Neural crest cell (in vitro differentiated cells): ENCODE measurements at regions not wholly inside any gene's neighbourhood (a gene's known extent, or its start where the extent isn't known, plus 50 kb on each side); places are given as distances from the start of the nearest gene placed in this dataset.

Experiments
- DNase-seq: peaks from one replicate; pipeline ENCODE4 v3.0.0; 2021; ENCODE audit warnings: low read depth, mixed read lengths, low spot score
- H3K27ac Mint-ChIP-seq: one replicate; pipeline ENCODE4 v1.8.0; 2021; ENCODE audit warnings: mild to moderate bottlenecking, mixed read lengths; ENCODE audit not compliant: unreplicated experiment
- H3K27me3 Mint-ChIP-seq: 2 replicates; pipeline ENCODE4 v1.8.0; 2021; ENCODE audit warnings: low read depth, mild to moderate bottlenecking, mixed read lengths
- H3K36me3 Mint-ChIP-seq: 2 replicates; pipeline ENCODE4 v1.8.0; 2021; ENCODE audit warnings: low read depth, mild to moderate bottlenecking, mixed read lengths
- H3K4me1 Mint-ChIP-seq: 2 replicates; pipeline ENCODE4 v1.8.0; 2021; ENCODE audit warnings: mixed read lengths
- H3K4me3 Mint-ChIP-seq: one replicate; pipeline ENCODE4 v1.8.0; 2021; ENCODE audit warnings: mild to moderate bottlenecking, mixed read lengths
- H3K9me3 Mint-ChIP-seq: 2 replicates; pipeline ENCODE4 v1.8.0; 2021; ENCODE audit warnings: mixed read lengths
- TF ChIP-seq, protein P1 (sequence below): fragments of 200-600 bp; sonication (generic); conservative IDR thresholded peaks from 2 replicates; pipeline ENCODE4 v1.5.0; 2021; ENCODE audit warnings: antibody characterized with exemption, mild to moderate bottlenecking

DNA sequence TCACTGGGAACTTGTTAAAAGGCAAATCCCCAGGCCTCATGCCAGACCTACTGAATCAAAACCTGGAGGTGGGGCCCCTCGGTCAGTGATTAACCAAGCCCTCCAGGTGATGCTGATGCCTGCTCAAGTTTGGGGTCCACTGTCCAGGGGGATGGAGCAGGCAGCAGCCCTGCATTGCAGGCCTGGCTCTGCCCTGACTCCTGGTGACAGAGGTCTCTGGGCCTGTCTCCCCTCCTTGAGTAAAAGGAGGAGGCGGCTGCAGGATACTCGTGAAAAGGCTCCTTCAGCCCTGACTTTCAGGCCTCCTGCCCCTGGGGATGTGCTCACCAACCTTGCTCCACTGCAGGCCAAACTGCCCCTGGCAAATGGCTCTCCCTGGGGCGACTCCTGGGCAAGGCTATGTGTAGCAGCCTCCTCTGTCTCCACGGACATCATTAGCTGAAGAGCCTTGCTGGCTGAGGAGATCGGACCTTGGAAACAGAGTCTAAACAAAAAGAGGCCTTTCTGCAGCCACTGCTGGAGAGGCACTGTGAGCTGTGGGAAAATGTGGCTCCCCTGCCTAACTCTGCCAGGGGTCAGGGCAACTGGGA, 134.8 kb upstream of the ALDH1B1 start:
- H3K9me3 Mint-ChIP-seq = peaks cover 5% of the 10 kb centered on the region
- no peak for DNase-seq
- H3K36me3 Mint-ChIP-seq = no peaks in the 10 kb centered on the region
- H3K4me1 Mint-ChIP-seq = no peaks in the 10 kb centered on the region
- no peaks in the 10 kb centered on the region for H3K27me3 Mint-ChIP-seq
- TF ChIP-seq, protein P1, sequence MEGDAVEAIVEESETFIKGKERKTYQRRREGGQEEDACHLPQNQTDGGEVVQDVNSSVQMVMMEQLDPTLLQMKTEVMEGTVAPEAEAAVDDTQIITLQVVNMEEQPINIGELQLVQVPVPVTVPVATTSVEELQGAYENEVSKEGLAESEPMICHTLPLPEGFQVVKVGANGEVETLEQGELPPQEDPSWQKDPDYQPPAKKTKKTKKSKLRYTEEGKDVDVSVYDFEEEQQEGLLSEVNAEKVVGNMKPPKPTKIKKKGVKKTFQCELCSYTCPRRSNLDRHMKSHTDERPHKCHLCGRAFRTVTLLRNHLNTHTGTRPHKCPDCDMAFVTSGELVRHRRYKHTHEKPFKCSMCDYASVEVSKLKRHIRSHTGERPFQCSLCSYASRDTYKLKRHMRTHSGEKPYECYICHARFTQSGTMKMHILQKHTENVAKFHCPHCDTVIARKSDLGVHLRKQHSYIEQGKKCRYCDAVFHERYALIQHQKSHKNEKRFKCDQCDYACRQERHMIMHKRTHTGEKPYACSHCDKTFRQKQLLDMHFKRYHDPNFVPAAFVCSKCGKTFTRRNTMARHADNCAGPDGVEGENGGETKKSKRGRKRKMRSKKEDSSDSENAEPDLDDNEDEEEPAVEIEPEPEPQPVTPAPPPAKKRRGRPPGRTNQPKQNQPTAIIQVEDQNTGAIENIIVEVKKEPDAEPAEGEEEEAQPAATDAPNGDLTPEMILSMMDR = no peak
- no peak overlapping the region for H3K4me3 Mint-ChIP-seq
- H3K27ac Mint-ChIP-seq = no peak overlapping the region

DNA sequence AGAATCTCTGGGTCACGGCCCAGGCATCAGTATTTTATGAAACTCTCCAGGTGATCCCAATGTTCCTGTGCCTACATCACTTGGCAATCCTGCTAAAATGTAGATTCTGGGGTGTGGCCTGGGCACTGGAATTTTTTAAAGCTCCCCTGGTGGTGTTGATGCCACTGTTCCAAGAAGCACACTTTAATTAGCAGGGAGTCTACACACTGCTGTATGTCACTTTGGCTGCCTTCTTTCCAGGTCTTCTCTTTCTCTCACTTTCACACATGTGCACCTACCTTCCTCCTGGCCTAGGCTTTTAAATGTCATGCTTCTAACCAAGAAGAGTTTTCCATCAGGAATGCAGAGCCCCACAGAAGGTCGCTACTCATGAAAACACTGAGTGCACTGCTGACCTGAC, 136.0 kb upstream of the ALDH1B1 start:
- no peaks in the 10 kb centered on the region for H3K9me3 Mint-ChIP-seq
- H3K4me3 Mint-ChIP-seq = no peak overlapping the region
- no peaks in the 10 kb centered on the region for H3K4me1 Mint-ChIP-seq
- H3K27ac Mint-ChIP-seq = no peak overlapping the region
- TF ChIP-seq, protein P1 = no peak
- DNase-seq = no peak
- H3K27me3 Mint-ChIP-seq = no peaks in the 10 kb centered on the region
- H3K36me3 Mint-ChIP-seq = no peaks in the 10 kb centered on the region

DNA sequence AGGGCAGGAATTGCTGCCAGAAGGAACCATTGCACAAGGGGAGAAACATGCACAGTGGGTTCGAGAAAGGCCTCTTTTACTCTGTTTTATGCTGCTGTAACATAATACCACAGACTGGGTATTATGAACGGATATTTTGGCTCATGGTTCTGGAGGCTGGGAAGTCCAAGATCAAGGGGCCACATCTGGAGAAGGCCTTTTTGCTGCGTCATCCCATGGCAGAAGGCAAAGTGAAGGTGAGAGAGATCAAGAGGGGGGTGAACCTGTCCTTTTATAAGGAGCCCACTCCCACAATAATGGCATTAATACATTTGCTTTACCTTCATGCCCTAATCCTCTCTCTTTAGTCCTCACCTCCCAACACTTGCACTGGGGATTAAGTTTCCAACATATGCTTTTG, 136.9 kb upstream of the ALDH1B1 start:
- Mint-ChIP-seq H3K4me1 (no peaks in the 10 kb centered on the region), H3K27ac (no peak overlapping the region), H3K36me3 (no peaks in the 10 kb centered on the region), H3K9me3 (no peaks in the 10 kb centered on the region), H3K4me3 (no peak overlapping the region), H3K27me3 (no peaks in the 10 kb centered on the region)
- TF ChIP-seq, protein P1 = no peak
- DNase-seq = no peak

DNA sequence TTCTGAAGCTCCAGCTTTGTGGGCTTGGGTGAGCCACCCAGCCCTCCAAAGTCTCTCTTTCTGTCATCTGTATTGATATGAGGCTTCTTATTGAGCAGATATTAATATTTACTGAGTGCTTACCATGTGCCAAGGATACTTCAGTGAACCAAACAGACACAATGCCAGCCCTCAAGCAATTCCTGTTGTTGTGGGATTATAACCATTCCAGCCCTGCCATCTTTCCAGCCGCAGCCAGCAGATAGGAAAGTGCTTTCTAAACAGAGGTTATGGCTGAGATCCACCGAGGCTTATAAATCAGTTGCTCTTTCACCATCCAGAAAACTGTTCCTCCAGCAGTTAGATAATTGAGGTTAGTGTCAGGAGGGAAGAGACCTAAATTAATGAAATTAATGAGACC, 137.7 kb upstream of the ALDH1B1 start:
- H3K4me1 Mint-ChIP-seq = no peaks in the 10 kb centered on the region
- no peak overlapping the region for H3K27ac Mint-ChIP-seq
- TF ChIP-seq, protein P1 = no peak
- H3K27me3 Mint-ChIP-seq = no peaks in the 10 kb centered on the region
- no peaks in the 10 kb centered on the region for H3K9me3 Mint-ChIP-seq
- H3K4me3 Mint-ChIP-seq = no peak overlapping the region
- H3K36me3 Mint-ChIP-seq = no peaks in the 10 kb centered on the region
- DNase-seq = no peak

DNA sequence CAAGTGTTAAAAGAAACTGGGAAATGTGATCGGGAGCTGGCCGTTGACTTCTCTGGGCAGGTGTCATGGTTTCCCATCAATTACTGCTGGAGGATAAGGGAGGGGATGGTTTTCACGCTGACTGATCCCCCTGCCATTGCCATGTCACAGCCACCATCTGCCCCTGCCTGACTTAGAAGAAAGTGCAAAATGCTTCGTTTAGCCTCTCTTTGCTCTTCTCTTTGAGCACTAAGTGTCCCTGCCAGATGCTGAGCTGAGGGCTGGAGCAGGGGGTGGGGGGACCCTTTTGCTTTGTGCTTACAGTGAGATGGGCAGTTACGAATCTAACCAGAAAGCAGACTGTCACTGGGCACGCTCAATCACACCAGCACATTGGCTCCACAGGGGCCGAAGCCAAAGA, 138.4 kb upstream of the ALDH1B1 start:
- H3K4me3 Mint-ChIP-seq = no peak overlapping the region
- H3K27ac Mint-ChIP-seq = no peak overlapping the region
- H3K4me1 Mint-ChIP-seq = no peaks in the 10 kb centered on the region
- TF ChIP-seq, protein P1 = no peak
- H3K9me3 Mint-ChIP-seq = no peaks in the 10 kb centered on the region
- no peaks in the 10 kb centered on the region for H3K27me3 Mint-ChIP-seq
- no peak for DNase-seq
- H3K36me3 Mint-ChIP-seq = no peaks in the 10 kb centered on the region
